HG03558 (cell line): ENCODE measurements at regions not wholly inside any gene's neighbourhood (a gene's known extent, or its start where the extent isn't known, plus 50 kb on each side); places are given as distances from the start of the nearest gene placed in this dataset.

ENCODE experiments used
- ATAC-seq: cut with Tn5 transposase; IDR thresholded peaks from one replicate; pipeline ENCODE4 v1.9.1; 2021; ENCODE audit warnings: moderate number of reproducible peaks; ENCODE audit not compliant: unreplicated experiment; ENCODE audit errors: extremely low read depth

- no peak for ATAC-seq
Observed at GRCh38 chr5:163619273-163619934, 114.0 kb downstream of the MAT2B start.

GRCh38 chr5:163619951-163620350 lies 114.5 kb downstream of the MAT2B start:
- no peak for ATAC-seq

GRCh38 chr5:163622799-163623198 lies 117.4 kb downstream of the MAT2B start:
- no peak for ATAC-seq

GRCh38 chr5:163623524-163623923 lies 118.1 kb downstream of the MAT2B start:
- no peak for ATAC-seq

GRCh38 chr5:163623986-163624385 lies 118.6 kb downstream of the MAT2B start:
- ATAC-seq = no peak

GRCh38 chr5:163624431-163624830 lies 119.0 kb downstream of the MAT2B start:
- ATAC-seq = no peak

- no peak for ATAC-seq
Observed at GRCh38 chr5:163626904-163627434, 121.5 kb downstream of the MAT2B start.

GRCh38 chr5:163631856-163632255 lies 126.4 kb downstream of the MAT2B start:
- no peak for ATAC-seq

- ATAC-seq = no peak
Observed at GRCh38 chr5:163633926-163634460, 128.6 kb downstream of the MAT2B start.

GRCh38 chr5:163635631-163636030 lies 130.2 kb downstream of the MAT2B start:
- no peak for ATAC-seq

GRCh38 chr5:163642904-163643303 lies 137.5 kb downstream of the MAT2B start:
- no peak for ATAC-seq

- ATAC-seq = no peak
Observed at GRCh38 chr5:163645421-163646416, 140.3 kb downstream of the MAT2B start.

GRCh38 chr5:163649514-163649913 lies 144.1 kb downstream of the MAT2B start:
- no peak for ATAC-seq

- no peak for ATAC-seq
Observed at GRCh38 chr5:163653526-163653925, 148.1 kb downstream of the MAT2B start.

GRCh38 chr5:163658702-163659567 lies 153.5 kb downstream of the MAT2B start:
- ATAC-seq = no peak

- no peak for ATAC-seq
Observed at GRCh38 chr5:163659568-163659902, 154.1 kb downstream of the MAT2B start.

- no peak for ATAC-seq
Observed at GRCh38 chr5:163660486-163660885, 155.1 kb downstream of the MAT2B start.

GRCh38 chr5:163661360-163661759 lies 155.9 kb downstream of the MAT2B start:
- no peak for ATAC-seq

GRCh38 chr5:163670036-163670435 lies 164.6 kb downstream of the MAT2B start:
- ATAC-seq = no peak

- ATAC-seq = no peak
Observed at GRCh38 chr5:163677092-163677491, 171.7 kb downstream of the MAT2B start.
